ENCODE measurements at regions not wholly inside any gene's neighbourhood (a gene's known extent, or its start where the extent isn't known, plus 50 kb on each side); places are given as distances from the start of the nearest gene placed in this dataset.
"Not testable (repeated sequence)": the region's sequence is repeated elsewhere in the genome, so short reads cannot be mapped to it uniquely, and the experiment has no call there.

DNA sequence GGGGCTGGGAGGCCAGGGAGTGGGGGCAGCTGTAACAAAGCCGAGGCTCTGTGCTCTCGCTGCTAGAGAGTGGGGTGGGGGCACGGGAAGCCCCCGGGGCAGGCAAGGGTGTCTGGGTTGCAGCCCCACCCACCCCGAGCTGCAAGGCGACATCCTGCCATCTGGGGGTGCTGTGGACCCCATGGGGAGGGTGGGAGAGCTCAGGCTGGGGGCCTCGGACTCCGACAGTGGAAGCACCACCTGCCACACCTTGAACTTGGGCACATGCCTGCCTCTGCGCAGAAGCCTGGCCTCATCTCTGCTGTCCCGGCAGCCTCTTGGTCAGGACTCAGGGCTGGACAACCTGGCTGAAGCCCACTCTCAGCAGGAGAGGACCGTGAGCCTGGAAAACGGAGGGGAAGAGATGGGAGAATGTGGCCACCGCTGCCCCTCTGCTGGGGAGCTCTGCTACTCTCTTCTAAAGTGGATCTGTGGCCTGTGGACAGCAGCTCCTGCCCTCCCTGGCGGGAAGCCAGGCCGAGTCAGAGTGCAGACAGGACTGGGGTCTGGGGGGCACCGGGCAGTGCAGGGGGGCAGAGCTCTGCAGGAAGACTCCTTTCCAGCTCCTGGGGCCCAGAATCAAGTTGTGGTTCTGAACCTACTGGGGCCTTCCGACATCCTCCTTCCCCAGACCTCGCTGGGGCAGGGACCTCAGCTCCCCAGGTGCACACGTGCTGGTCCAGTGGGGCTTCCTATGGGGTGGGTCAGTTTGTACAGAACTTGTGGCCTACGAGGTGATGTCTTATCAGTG is 207.2 kb downstream of the BANP start:
- H3K4me3 ChIP-seq (ENCODE audit: low read depth, low read length); H3K9me3 ChIP-seq (ENCODE audit: control insufficient read depth, insufficient read depth, low read depth, low read length); CTCF ChIA-PET; POLR2A ChIA-PET; H3K36me3 ChIP-seq (ENCODE audit: control insufficient read depth in 2 of 2, insufficient read depth in 1 of 2, low read length in 2 of 2); H3K4me1 ChIP-seq (ENCODE audit: control insufficient read depth, insufficient read depth, low read length); H3K27ac ChIP-seq (ENCODE audit: extremely low read depth, low read depth, low read length): not testable (repeated sequence)

DNA sequence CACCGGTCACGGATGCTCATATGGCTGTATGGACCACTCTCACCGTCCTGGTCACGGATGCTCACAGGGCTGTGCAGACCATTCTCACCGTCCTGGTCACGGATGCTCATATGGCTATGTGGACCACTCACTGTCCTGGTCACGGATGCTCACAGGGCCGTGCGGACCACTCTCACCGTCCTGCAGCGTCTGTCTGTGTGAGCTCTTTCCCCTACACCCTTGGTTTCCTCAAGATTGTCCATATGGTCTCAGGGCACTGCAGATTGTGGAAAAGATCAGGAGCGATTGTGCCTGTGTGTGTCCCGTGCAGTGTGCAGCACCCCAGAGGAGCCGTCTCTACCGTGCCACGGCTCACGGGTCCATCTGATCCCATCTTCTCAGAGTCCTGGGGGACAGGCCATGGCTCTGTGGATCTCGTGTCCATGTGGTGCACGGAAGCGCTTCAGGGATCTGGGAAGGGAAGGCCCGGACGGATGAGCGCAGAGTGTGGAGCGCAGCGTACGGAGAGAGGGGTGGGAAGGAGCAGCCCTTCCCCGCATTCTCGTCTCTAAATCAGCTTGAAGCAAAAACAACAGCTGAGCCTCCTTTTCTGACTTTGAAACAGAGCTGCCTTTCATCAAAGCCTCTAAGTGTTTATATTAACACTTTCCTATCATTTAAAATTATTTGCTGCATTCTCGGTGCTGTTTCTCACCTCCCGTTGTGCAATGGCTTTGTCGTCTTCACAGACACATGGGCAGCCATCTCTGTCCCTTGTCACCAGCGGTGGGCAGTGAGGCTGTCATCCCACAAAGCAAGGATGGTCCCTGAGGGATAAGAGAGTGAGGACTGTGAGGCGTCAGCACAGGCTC is 208.0 kb downstream of the BANP start:
- POLR2A ChIA-PET; H3K4me3 ChIP-seq (ENCODE audit: low read depth, low read length); H3K27ac ChIP-seq (ENCODE audit: extremely low read depth, low read depth, low read length); H3K36me3 ChIP-seq (ENCODE audit: control insufficient read depth in 2 of 2, insufficient read depth in 1 of 2, low read length in 2 of 2); H3K4me1 ChIP-seq (ENCODE audit: control insufficient read depth, insufficient read depth, low read length); CTCF ChIA-PET; H3K9me3 ChIP-seq (ENCODE audit: control insufficient read depth, insufficient read depth, low read depth, low read length): not testable (repeated sequence)

DNA sequence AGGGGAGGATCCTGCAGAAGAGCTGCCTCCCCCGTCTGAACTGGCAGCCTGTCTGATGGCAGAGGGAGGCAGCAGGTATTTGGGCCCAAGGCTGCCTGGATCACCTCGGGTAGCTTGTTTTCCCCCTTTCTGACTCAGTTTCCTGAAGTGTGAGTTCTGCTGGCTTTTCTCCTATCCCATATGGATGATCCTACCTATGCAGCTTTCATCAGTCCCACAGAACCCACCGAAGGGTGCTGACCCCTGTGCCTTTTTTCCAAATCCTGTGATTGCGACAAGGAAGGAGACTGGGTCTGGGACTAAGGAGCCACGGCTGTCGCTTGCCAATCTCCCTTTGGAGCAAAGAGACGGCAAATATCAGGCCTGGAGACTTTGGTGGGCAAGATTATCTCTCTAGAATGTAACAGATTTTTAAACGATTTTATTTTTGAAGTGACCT is 208.7 kb downstream of the BANP start:
- H3K36me3 ChIP-seq (ENCODE audit: control insufficient read depth in 2 of 2, insufficient read depth in 1 of 2, low read length in 2 of 2); H3K27ac ChIP-seq (ENCODE audit: extremely low read depth, low read depth, low read length); H3K4me3 ChIP-seq (ENCODE audit: low read depth, low read length); CTCF ChIA-PET; POLR2A ChIA-PET; H3K4me1 ChIP-seq (ENCODE audit: control insufficient read depth, insufficient read depth, low read length); H3K9me3 ChIP-seq (ENCODE audit: control insufficient read depth, insufficient read depth, low read depth, low read length): not testable (repeated sequence)

DNA sequence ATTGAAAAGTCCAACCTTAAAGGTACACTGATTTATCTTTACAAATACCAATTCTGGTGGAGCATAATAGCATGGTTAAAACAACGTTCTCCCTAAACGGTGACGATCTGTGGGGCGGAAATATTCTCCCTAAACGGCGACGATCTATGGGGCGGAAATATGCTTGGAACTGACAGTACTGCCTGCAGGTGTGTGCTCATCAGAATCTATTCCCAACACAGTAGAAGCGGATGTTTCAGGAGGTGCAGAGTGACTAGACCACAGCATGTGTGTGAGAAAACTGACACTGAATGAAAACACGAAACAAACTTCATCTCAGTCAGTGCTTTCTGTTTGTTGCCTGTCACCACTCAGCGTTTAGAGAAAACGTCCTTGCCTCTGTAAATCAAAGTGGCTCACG is 210.0 kb downstream of the BANP start:
- H3K4me1 ChIP-seq (ENCODE audit: control insufficient read depth, insufficient read depth, low read length); POLR2A ChIA-PET; H3K27ac ChIP-seq (ENCODE audit: extremely low read depth, low read depth, low read length); CTCF ChIA-PET; H3K9me3 ChIP-seq (ENCODE audit: control insufficient read depth, insufficient read depth, low read depth, low read length); H3K36me3 ChIP-seq (ENCODE audit: control insufficient read depth in 2 of 2, insufficient read depth in 1 of 2, low read length in 2 of 2); H3K4me3 ChIP-seq (ENCODE audit: low read depth, low read length): not testable (repeated sequence)

DNA sequence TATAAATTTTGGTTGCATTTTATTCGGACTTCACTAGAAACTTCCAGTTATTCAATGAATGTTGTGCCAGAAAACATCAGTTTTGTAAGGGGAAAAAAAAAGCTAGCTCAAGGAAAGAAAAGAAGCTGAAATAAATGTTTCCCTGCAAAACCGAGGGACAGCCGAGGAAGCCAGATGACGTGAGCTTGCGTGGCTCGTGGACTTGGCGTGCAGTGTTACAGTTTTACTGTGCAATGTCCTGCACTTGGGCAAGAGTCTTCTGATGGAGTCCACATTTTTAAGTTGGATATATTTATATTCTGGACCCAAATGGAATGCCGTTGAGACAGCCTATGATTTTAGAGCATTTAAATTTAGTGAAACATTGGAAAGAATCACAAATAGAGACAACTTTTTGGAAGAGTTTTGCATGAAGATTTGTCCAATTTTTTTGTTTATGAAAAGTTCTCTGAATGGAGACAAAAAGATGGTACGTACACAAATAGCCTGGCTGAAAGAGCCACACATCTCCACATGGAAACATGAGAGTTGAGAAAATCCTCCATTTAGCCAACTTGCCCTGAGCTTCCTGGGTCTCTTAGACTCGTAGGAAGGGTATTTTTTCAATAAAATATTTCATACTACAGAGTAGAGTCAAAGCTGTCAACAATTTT is 210.5 kb downstream of the BANP start:
- H3K9me3 ChIP-seq (ENCODE audit: control insufficient read depth, insufficient read depth, low read depth, low read length); H3K4me1 ChIP-seq (ENCODE audit: control insufficient read depth, insufficient read depth, low read length); CTCF ChIA-PET; H3K27ac ChIP-seq (ENCODE audit: extremely low read depth, low read depth, low read length); H3K4me3 ChIP-seq (ENCODE audit: low read depth, low read length); H3K36me3 ChIP-seq (ENCODE audit: control insufficient read depth in 2 of 2, insufficient read depth in 1 of 2, low read length in 2 of 2); POLR2A ChIA-PET: not testable (repeated sequence)

DNA sequence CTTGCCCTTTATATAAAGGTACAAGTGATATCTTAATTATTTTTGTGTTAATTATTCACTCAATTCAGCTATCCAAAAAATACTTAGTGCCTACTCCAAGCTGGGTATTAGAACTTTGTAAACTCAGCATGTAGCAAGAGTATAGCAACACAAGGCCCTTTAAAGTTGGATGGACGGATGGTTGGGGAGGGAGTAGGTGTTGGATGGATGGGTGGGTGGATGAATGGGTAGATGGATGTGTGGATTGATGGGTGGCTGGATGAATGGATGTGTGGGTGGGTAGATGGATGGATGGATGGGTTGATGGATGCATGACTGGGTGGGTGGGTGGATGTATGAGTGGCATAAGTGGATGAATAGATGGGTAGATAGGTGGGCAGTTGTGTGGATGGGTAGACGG is 211.5 kb downstream of the BANP start:
- H3K4me1 ChIP-seq (ENCODE audit: control insufficient read depth, insufficient read depth, low read length); CTCF ChIA-PET; H3K36me3 ChIP-seq (ENCODE audit: control insufficient read depth in 2 of 2, insufficient read depth in 1 of 2, low read length in 2 of 2); H3K27ac ChIP-seq (ENCODE audit: extremely low read depth, low read depth, low read length); H3K4me3 ChIP-seq (ENCODE audit: low read depth, low read length); POLR2A ChIA-PET; H3K9me3 ChIP-seq (ENCODE audit: control insufficient read depth, insufficient read depth, low read depth, low read length): not testable (repeated sequence)
- peak; percentile 75 for TF ChIP-seq ZFHX2 (tag by site-specific recombination; conservative IDR thresholded peaks at IDR 0.05)
- peak; percentile 96 for TF ChIP-seq EGR2 (tag by site-specific recombination; IDR thresholded peaks at IDR 0.05; ENCODE audit: low read depth)

DNA sequence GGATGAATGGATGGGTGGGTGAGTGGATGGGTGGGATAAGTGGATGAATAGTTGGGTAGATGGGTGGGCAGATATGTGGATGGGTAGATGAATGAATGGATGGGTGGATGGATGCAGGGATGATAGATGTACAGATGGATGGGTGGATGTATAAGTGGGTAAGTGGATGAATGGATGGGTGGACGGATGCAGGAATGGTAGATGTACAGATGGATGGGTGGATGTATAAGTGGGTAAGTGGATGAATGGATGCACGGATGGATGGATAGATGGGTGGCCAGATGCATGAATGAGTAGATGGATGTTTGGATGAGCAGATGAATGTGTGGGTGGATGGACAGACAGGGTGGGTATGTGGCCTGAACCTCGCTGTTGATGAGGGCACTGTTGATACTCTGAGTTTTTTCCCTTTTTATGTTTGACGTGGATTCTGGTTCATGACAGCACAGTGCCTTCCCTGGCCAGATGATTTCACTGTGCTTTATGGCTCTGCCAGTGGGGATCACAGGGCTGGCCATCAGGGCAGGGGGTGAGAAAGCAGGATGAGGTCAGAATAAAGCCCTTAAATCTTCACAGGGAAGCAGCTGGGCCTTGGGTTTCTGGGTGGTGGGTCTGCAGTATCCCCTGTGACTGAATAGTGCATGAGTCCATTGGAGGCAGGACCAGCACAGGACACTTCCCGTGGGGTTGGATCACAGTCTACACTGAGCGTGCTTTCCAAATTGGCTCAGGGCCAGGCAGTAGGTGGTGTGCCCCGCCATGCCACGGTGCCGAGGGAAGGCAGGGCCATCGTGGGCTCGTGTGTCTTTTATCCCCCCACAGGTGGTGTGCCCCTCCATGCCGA is 213.2 kb downstream of the BANP start:
- H3K4me1 ChIP-seq (ENCODE audit: control insufficient read depth, insufficient read depth, low read length); H3K36me3 ChIP-seq (ENCODE audit: control insufficient read depth in 2 of 2, insufficient read depth in 1 of 2, low read length in 2 of 2); H3K27ac ChIP-seq (ENCODE audit: extremely low read depth, low read depth, low read length); POLR2A ChIA-PET; H3K9me3 ChIP-seq (ENCODE audit: control insufficient read depth, insufficient read depth, low read depth, low read length); H3K4me3 ChIP-seq (ENCODE audit: low read depth, low read length); CTCF ChIA-PET: not testable (repeated sequence)
- TF ChIP-seq ZBTB17 (tag by site-specific recombination; IDR thresholded peaks at IDR 0.05) (0 out of 2 replicates have a peak, but pooled peaks have one; percentile 10), EGR2 (tag by site-specific recombination; IDR thresholded peaks at IDR 0.05; ENCODE audit: low read depth) (peak; percentile 52; the same call in 1 of the 2 replicates), ZNF366 (tag by site-specific recombination; conservative IDR thresholded peaks at IDR 0.05) (peak; percentile 61)

DNA sequence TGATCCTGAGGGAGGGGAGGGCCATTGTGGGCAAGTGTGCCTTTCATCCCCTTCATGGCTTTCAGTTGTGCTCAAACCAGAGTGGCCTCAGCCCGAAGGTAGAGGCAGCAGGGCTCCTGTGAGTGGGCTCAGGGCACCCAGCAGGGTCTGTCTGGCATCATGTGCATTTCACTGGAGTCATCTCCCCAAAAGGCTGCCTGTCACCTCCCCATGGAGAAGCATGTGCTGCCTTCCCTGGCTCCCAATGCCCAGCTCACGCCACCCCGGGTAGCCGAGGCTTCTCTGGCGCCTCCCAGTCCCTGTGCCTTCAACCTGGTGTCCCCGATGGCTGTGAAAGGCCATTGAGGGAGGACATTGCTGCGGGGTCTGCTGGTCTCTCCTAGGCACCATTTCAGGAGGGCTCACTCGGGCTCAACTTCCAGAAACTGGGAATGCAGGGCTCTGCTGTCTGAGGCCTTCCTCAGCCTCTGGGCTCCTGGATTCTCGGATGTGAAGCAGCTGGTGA is 213.9 kb downstream of the BANP start:
- H3K4me3 ChIP-seq (ENCODE audit: low read depth, low read length); H3K9me3 ChIP-seq (ENCODE audit: control insufficient read depth, insufficient read depth, low read depth, low read length); CTCF ChIA-PET; POLR2A ChIA-PET; H3K4me1 ChIP-seq (ENCODE audit: control insufficient read depth, insufficient read depth, low read length); H3K36me3 ChIP-seq (ENCODE audit: control insufficient read depth in 2 of 2, insufficient read depth in 1 of 2, low read length in 2 of 2); H3K27ac ChIP-seq (ENCODE audit: extremely low read depth, low read depth, low read length): not testable (repeated sequence)

DNA sequence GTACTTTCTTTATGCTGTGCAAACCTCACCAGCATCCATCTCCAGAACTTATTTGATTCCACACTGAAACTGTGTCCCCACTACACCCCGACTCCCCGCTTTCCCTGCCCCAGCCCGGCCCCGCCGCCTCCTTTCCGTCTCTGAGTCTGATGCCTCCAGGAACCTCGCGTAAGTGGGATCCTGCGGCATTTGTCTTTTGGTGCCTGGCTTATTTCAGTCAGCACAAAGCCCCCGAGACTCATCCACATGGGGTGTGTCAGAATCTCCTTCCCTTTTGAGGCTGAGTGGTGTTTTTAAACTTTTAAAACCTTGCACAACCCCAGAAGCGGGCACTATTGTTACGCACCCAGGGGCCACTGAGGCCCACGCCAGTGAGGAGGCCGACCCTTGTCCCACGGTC is 214.4 kb downstream of the BANP start:
- H3K27ac ChIP-seq (ENCODE audit: extremely low read depth, low read depth, low read length); POLR2A ChIA-PET; H3K36me3 ChIP-seq (ENCODE audit: control insufficient read depth in 2 of 2, insufficient read depth in 1 of 2, low read length in 2 of 2); H3K4me3 ChIP-seq (ENCODE audit: low read depth, low read length); H3K4me1 ChIP-seq (ENCODE audit: control insufficient read depth, insufficient read depth, low read length); CTCF ChIA-PET; H3K9me3 ChIP-seq (ENCODE audit: control insufficient read depth, insufficient read depth, low read depth, low read length): not testable (repeated sequence)
